CD4-positive, alpha-beta T cell (primary cell): ENCODE measurements at regions not wholly inside any gene's neighbourhood (a gene's known extent, or its start where the extent isn't known, plus 50 kb on each side); places are given as distances from the start of the nearest gene placed in this dataset.

Experiments
- ATAC-seq: fragments of 200-7000 bp; cut with Tn5 transposase; one replicate; pipeline ENCODE4 v1.10.0; 2022; ENCODE audit warnings: mild to moderate bottlenecking; ENCODE audit not compliant: poor library complexity
- CTCF ChIA-PET: fragments of 350-600 bp; sonication (Branson Sonifier 250); formaldehyde crosslinking; loops from one replicate; lab custom pipeline; 2021; ENCODE audit warnings: antibody characterized with exemption, inconsistent platforms; lab: Charles Lee
- POLR2A ChIA-PET: fragments of 350-600 bp; sonication (Branson Sonifier 250); formaldehyde crosslinking; loops from one replicate; lab custom pipeline; 2021; ENCODE audit warnings: antibody characterized with exemption, inconsistent platforms; lab: Charles Lee
- DNase-seq, 14 experiments: peaks; one replicate each; pipeline ENCODE4 v3.0.0-alpha.2; 2013 to 2020; ENCODE audit warnings: mixed read lengths in 2 of 14
- H3K27ac ChIP-seq, 2 donors: one replicate each; pipeline versions ENCODE4 v1.5.1 to v1.7.0; 2013; ENCODE audit warnings: low read length in 2 of 2, low read depth in 1 of 2, mild to moderate bottlenecking in 1 of 2
- H3K27me3 ChIP-seq, 2 experiments: 1 replicate in 1 of 2; 2 replicates in 1 of 2; pipeline versions ENCODE4 v1.6.1 to v1.7.0; 2013; ENCODE audit warnings: low read length in 2 of 2, control low read depth in 1 of 2, mild to moderate bottlenecking in 1 of 2, moderate library complexity in 1 of 2; ENCODE audit not compliant: insufficient read depth in 2 of 2, control insufficient read depth in 1 of 2
- H3K36me3 ChIP-seq: one replicate; pipeline ENCODE4 v1.6.1; 2013; ENCODE audit warnings: low read length, control low read depth; ENCODE audit not compliant: insufficient read depth
- H3K4me1 ChIP-seq: one replicate; pipeline ENCODE4 v1.6.1; 2013; ENCODE audit warnings: low read length, control low read depth; ENCODE audit not compliant: insufficient read depth
- H3K4me3 ChIP-seq: one replicate; pipeline ENCODE4 v1.5.1; 2013; ENCODE audit warnings: mild to moderate bottlenecking, low read length, moderate library complexity
- H3K9me3 ChIP-seq, 2 experiments: 1 replicate in 1 of 2; 2 replicates in 1 of 2; pipeline versions ENCODE4 v1.6.1 to v1.7.0; 2013; ENCODE audit warnings: low read length in 2 of 2, mild to moderate bottlenecking in 2 of 2, control low read depth in 1 of 2, moderate library complexity in 1 of 2; ENCODE audit not compliant: control insufficient read depth in 1 of 2, insufficient read depth in 1 of 2
- H3K27ac Mint-ChIP-seq: one replicate; pipeline ENCODE4 v1.8.0; 2020; ENCODE audit warnings: mixed read lengths
- H3K27me3 Mint-ChIP-seq: one replicate; pipeline ENCODE4 v1.8.0; 2021; ENCODE audit warnings: mixed read lengths
- H3K36me3 Mint-ChIP-seq: one replicate; pipeline ENCODE4 v1.8.0; 2021; ENCODE audit warnings: low read depth, mixed read lengths
- H3K4me1 Mint-ChIP-seq: one replicate; pipeline ENCODE4 v1.8.0; 2021; ENCODE audit warnings: low read depth, mixed read lengths
- H3K4me3 Mint-ChIP-seq: one replicate; pipeline ENCODE4 v1.8.0; 2020; ENCODE audit warnings: mild to moderate bottlenecking, mixed read lengths
- H3K9me3 Mint-ChIP-seq: one replicate; pipeline ENCODE4 v1.8.0; 2020; ENCODE audit warnings: mixed read lengths
- CTCF ChIP-seq: fragments of 200-600 bp; IDR thresholded peaks from one replicate; pipeline ENCODE4 v1.8.0; 2022; ENCODE audit warnings: antibody characterized with exemption, mild to moderate bottlenecking
- intact Hi-C, 2 experiments: fragments of 100-400 bp; cut with DNase I in 1 of 2; cut with micrococcal nuclease in 1 of 2; formaldehyde crosslinking; loops; one replicate each; pipeline versions ENCODE4 v1.15.1 to v1.9.0; 2023 to 2025; cut with DNase I, micrococcal nuclease

GRCh38 chr10:29737074-29737593 is 102.4 kb upstream of the SVIL start:
- Mint-ChIP-seq H3K36me3 (peaks cover 5% of the 10 kb centered on the region), H3K4me1 (peaks cover 29% of the 10 kb centered on the region), H3K27me3 (no peaks in the 10 kb centered on the region), H3K4me3 (peak overlapping the region; percentile 94), H3K27ac (peak overlapping the region; percentile 78), H3K9me3 (no peaks in the 10 kb centered on the region)
- H3K27me3 ChIP-seq: no peaks in the 10 kb centered on the region
- POLR2A ChIA-PET: no interaction called here
- DNase-seq: peak in 2 of 14 experiments; percentile 18 to 41
- CTCF ChIA-PET: interaction anchor here (1.7 to 1.8 kb wide), 2 partner anchors 90 to 103 kb away, joined by 7 to 10 read pairs; partner anchors contain the start of gene SVIL
- H3K9me3 ChIP-seq: no peaks in the 10 kb centered on the region
- ATAC-seq: no peak
- intact Hi-C loops: loop anchor here in 1 of 2 experiments (2.0 to 10.0 kb wide), 4 partner anchors 80 to 1202 kb away; partner anchors contain the start of gene WAC
- TF ChIP-seq CTCF: no peak
- H3K4me3 ChIP-seq: no peak overlapping the region
- H3K27ac ChIP-seq: no peak overlapping the region
- no peaks in the 10 kb centered on the region for H3K36me3 ChIP-seq
- peaks cover 31% of the 10 kb centered on the region for H3K4me1 ChIP-seq

GRCh38 chr10:29736366-29737073 is 101.7 kb upstream of the SVIL start:
- H3K27ac Mint-ChIP-seq: no peak overlapping the region
- ATAC-seq: no peak
- POLR2A ChIA-PET: interaction anchor here (0.6 to 4.0 kb wide), 7 partner anchors 16 to 141 kb away, joined by 3 to 32 read pairs (median 3); no protein-coding TSS in a partner anchor
- peak overlapping the region; percentile 94 for H3K4me3 Mint-ChIP-seq
- H3K36me3 Mint-ChIP-seq: peaks cover 5% of the 10 kb centered on the region
- Histone ChIP-seq H3K4me1 (peaks cover 31% of the 10 kb centered on the region), H3K27ac (no peak overlapping the region), H3K36me3 (no peaks in the 10 kb centered on the region), H3K27me3 (no peaks in the 10 kb centered on the region), H3K9me3 (no peaks in the 10 kb centered on the region), H3K4me3 (peak overlapping the region; percentile 73)
- DNase-seq: peak in 7 of 14 experiments; percentile 3 to 52 (median 11)
- CTCF ChIA-PET: interaction anchor here (0.6 to 3.1 kb wide), 14 partner anchors 17 to 165 kb away, joined by 3 to 10 read pairs (median 5); partner anchors contain the start of gene SVIL
- TF ChIP-seq CTCF: no peak
- H3K4me1 Mint-ChIP-seq: peaks cover 35% of the 10 kb centered on the region
- H3K27me3 Mint-ChIP-seq: no peaks in the 10 kb centered on the region
- intact Hi-C loops: loop anchor here in 1 of 2 experiments (2.0 to 10.0 kb wide), 4 partner anchors 79 to 1202 kb away; partner anchors contain the start of gene WAC
- no peaks in the 10 kb centered on the region for H3K9me3 Mint-ChIP-seq

GRCh38 chr10:29735628-29736365 is 101.0 kb upstream of the SVIL start:
- POLR2A ChIA-PET: interaction anchor here (0.6 to 4.0 kb wide), 8 partner anchors 16 to 140 kb away, joined by 3 to 32 read pairs (median 3); no protein-coding TSS in a partner anchor

More at GRCh38 chr10:29735628-29736365, 101.0 kb upstream of the SVIL start:
- Mint-ChIP-seq H3K9me3 (no peaks in the 10 kb centered on the region), H3K36me3 (peaks cover 9% of the 10 kb centered on the region), H3K27me3 (no peaks in the 10 kb centered on the region), H3K4me3 (peak overlapping the region; percentile 94), H3K4me1 (peaks cover 42% of the 10 kb centered on the region), H3K27ac (peak overlapping the region; percentile 81)
- peak; percentile 94 for TF ChIP-seq CTCF
- peak overlapping the region; percentile 73 for H3K4me3 ChIP-seq
- H3K27me3 ChIP-seq: no peaks in the 10 kb centered on the region
- CTCF ChIA-PET: interaction anchor here (0.6 to 3.1 kb wide), 15 partner anchors 16 to 164 kb away, joined by 3 to 10 read pairs (median 5); partner anchors contain the start of gene SVIL
- H3K4me1 ChIP-seq: peaks cover 32% of the 10 kb centered on the region
- ATAC-seq (peak; percentile 80), DNase-seq (peak; percentile 63 to 89 (median 80))
- no peaks in the 10 kb centered on the region for H3K9me3 ChIP-seq
- H3K27ac ChIP-seq: peak overlapping the region in 1 of 2 donors; percentile 56
- H3K36me3 ChIP-seq: no peaks in the 10 kb centered on the region
- intact Hi-C loops: loop anchor here (1.0 to 10.0 kb wide), 8 partner anchors 51 to 1201 kb away; partner anchors contain the start of gene WAC (in 1 of the 2)
